Psoas muscle (tissue), 7 donors: ENCODE measurements at regions not wholly inside any gene's neighbourhood (a gene's known extent, or its start where the extent isn't known, plus 50 kb on each side); places are given as distances from the start of the nearest gene placed in this dataset.

ENCODE experiments used
- ATAC-seq, 4 donors: fragments of 200-7000 bp; cut with Tn5 transposase; one replicate each; pipeline ENCODE4 v1.9.1; 2020; ENCODE audit warnings: moderate library complexity in 3 of 4, mild to moderate bottlenecking in 2 of 4
- DNase-seq, 2 donors: peaks; one replicate each; pipeline ENCODE4 v3.0.0-alpha.2; 2020
- H3K27ac ChIP-seq: fragments of 200-600 bp; one replicate; pipeline ENCODE4 v1.8.0; 2022
- H3K27me3 ChIP-seq, 3 donors: fragments of 200-600 bp in 1 of 3; one replicate each; pipeline versions ENCODE4 v1.6.1 to v1.8.0; 2013 to 2022; ENCODE audit warnings: low read length in 2 of 3, mild to moderate bottlenecking in 2 of 3, moderate library complexity in 1 of 3; ENCODE audit not compliant: insufficient read depth in 3 of 3
- H3K36me3 ChIP-seq, 2 donors: fragments of 200-600 bp in 1 of 2; one replicate each; pipeline versions ENCODE4 v1.6.1 to v1.8.0; 2013 to 2022; ENCODE audit warnings: low read depth in 1 of 2, mild to moderate bottlenecking in 1 of 2, moderate library complexity in 1 of 2; ENCODE audit not compliant: insufficient read depth in 1 of 2
- H3K4me1 ChIP-seq: fragments of 200-600 bp; one replicate; pipeline ENCODE4 v1.8.0; 2022
- H3K4me3 ChIP-seq: fragments of 200-600 bp; one replicate; pipeline ENCODE4 v1.8.0; 2022; ENCODE audit warnings: mild to moderate bottlenecking
- H3K9me3 ChIP-seq: fragments of 200-600 bp; one replicate; pipeline ENCODE4 v1.8.0; 2022
- CTCF ChIP-seq: fragments of 200-600 bp; IDR thresholded peaks from one replicate; pipeline ENCODE4 v1.8.0; 2022; ENCODE audit warnings: antibody characterized with exemption
- WGBS, 3 donors: extraction: QIAGEN DNeasy Blood & Tissue Kit; methylation state at CpG; one replicate each; pipeline versions ENCODE4 v1.1.6 to v1.1.7; 2013; 5-methylcytosine and 5-hydroxymethylcytosine counted together
- intact Hi-C, 2 donors: fragments of 100-400 bp; cut with DNase I; formaldehyde crosslinking; loops; one replicate each; pipeline versions ENCODE4 v1.11.0 to v1.14.2; 2022
- donor health status: healthy with polysubstance abuse.
- donor health status: DM: no; HTN: no; CAD: no; lungs with moderate emphysema.
- donor health status: Bipolar disorder and iron deficiency.
- donor health status: healthy.
- donor health status: DM: yes; HTN: yes; CAD: no.
- donor health status: DM: no; HTN: no; CAD: no.
- donor health status: DM: yes; HTN: yes; CAD: no.

GRCh38 chr5:4738298-4738697, 401.8 kb upstream of the ADAMTS16 start:
- H3K4me1 ChIP-seq, result no peaks in the 10 kb centered on the region
- no peak overlapping the region for H3K27ac ChIP-seq
- no peaks in the 10 kb centered on the region for H3K9me3 ChIP-seq
- intact Hi-C loops, result no loop called here
- WGBS, 3 donors, result 41 to 53% (median 49%) methylated on average over 2 of the region's 2 CpGs
- no peak for ATAC-seq
- H3K36me3 ChIP-seq, result no peaks in the 10 kb centered on the region
- peaks cover 0 to 3% (median 0%) of the 10 kb centered on the region in 3 donors for H3K27me3 ChIP-seq
- no peak for DNase-seq
- TF ChIP-seq CTCF, result no peak
- H3K4me3 ChIP-seq, result no peak overlapping the region

GRCh38 chr5:4740156-4740555, 400.0 kb upstream of the ADAMTS16 start:
- H3K9me3 ChIP-seq, result no peaks in the 10 kb centered on the region
- ATAC-seq (no peak), DNase-seq (no peak)
- intact Hi-C loops, result no loop called here
- peaks cover 0 to 3% (median 0%) of the 10 kb centered on the region in 3 donors for H3K27me3 ChIP-seq
- no peak for TF ChIP-seq CTCF
- H3K27ac ChIP-seq, result no peak overlapping the region
- H3K4me1 ChIP-seq, result no peaks in the 10 kb centered on the region
- H3K36me3 ChIP-seq, result no peaks in the 10 kb centered on the region
- H3K4me3 ChIP-seq, result no peak overlapping the region
- 43 to 51% (median 46%) methylated on average over 8 of the region's 8 CpGs for WGBS, 3 donors

GRCh38 chr5:4758550-4758949, 381.6 kb upstream of the ADAMTS16 start:
- no peak overlapping the region for H3K27ac ChIP-seq
- WGBS, 3 donors, result 17 to 21% (median 17%) methylated on average over 2 of the region's 2 CpGs
- no peak for DNase-seq
- no peaks in the 10 kb centered on the region for H3K36me3 ChIP-seq
- no peak for ATAC-seq
- TF ChIP-seq CTCF, result no peak
- no peaks in the 10 kb centered on the region for H3K27me3 ChIP-seq
- no peak overlapping the region for H3K4me3 ChIP-seq
- no peaks in the 10 kb centered on the region for H3K4me1 ChIP-seq
- intact Hi-C loops, result no loop called here
- no peaks in the 10 kb centered on the region for H3K9me3 ChIP-seq

GRCh38 chr5:4758996-4759395, 381.1 kb upstream of the ADAMTS16 start:
- Histone ChIP-seq H3K4me3 (no peak overlapping the region), H3K9me3 (no peaks in the 10 kb centered on the region), H3K27ac (no peak overlapping the region), H3K36me3 (no peaks in the 10 kb centered on the region), H3K4me1 (no peaks in the 10 kb centered on the region), H3K27me3 (no peaks in the 10 kb centered on the region)
- DNase-seq (no peak), ATAC-seq (no peak)
- intact Hi-C loops, result no loop called here
- TF ChIP-seq CTCF, result no peak
- WGBS, 3 donors, result 30 to 41% (median 38%) methylated on average over 3 of the region's 3 CpGs

GRCh38 chr5:4762316-4762715, 377.8 kb upstream of the ADAMTS16 start:
- Histone ChIP-seq H3K4me3 (no peak overlapping the region), H3K27me3 (no peaks in the 10 kb centered on the region), H3K9me3 (no peaks in the 10 kb centered on the region), H3K27ac (no peak overlapping the region), H3K36me3 (no peaks in the 10 kb centered on the region), H3K4me1 (no peaks in the 10 kb centered on the region)
- intact Hi-C loops, result no loop called here
- ATAC-seq (no peak), DNase-seq (no peak)
- TF ChIP-seq CTCF, result no peak
- WGBS, 3 donors, result 87 to 88% (median 87%) methylated on average over 3 of the region's 3 CpGs
